Mesodermal cell (in vitro differentiated cells): ENCODE measurements at regions not wholly inside any gene's neighbourhood (a gene's known extent, or its start where the extent isn't known, plus 50 kb on each side); places are given as distances from the start of the nearest gene placed in this dataset.

Source experiments
- H3K27ac ChIP-seq: 2 replicates; pipeline ENCODE4 v1.7.0; 2013; ENCODE audit warnings: mild to moderate bottlenecking, low read depth, low read length, moderate library complexity; ENCODE audit not compliant: severe bottlenecking
- H3K36me3 ChIP-seq: 2 replicates; pipeline ENCODE4 v1.7.1; 2013; ENCODE audit warnings: mild to moderate bottlenecking, low read length, moderate library complexity; ENCODE audit not compliant: control insufficient read depth, insufficient read depth
- H3K4me1 ChIP-seq: one replicate; pipeline ENCODE4 v1.7.1; 2013; ENCODE audit warnings: mild to moderate bottlenecking, low read length; ENCODE audit not compliant: insufficient read depth, control insufficient read depth, poor library complexity, severe bottlenecking
- H3K4me3 ChIP-seq: 2 replicates; pipeline ENCODE4 v1.7.0; 2013; ENCODE audit warnings: low read length, control low read depth, mild to moderate bottlenecking; ENCODE audit not compliant: insufficient read depth, poor library complexity, severe bottlenecking; ENCODE audit errors: extremely low read depth
- H3K9me3 ChIP-seq: 2 replicates; pipeline ENCODE4 v1.7.1; 2013; ENCODE audit warnings: mild to moderate bottlenecking, low read length, moderate library complexity; ENCODE audit not compliant: control insufficient read depth
- WGBS, 2 experiments: methylation state at CpG; one replicate each; pipeline ENCODE4 v1.1.5; 2013; ENCODE audit warnings: missing lambda C conversion rate in 2 of 2; ENCODE audit not compliant: insufficient coverage in 2 of 2; 5-methylcytosine and 5-hydroxymethylcytosine counted together

DNA sequence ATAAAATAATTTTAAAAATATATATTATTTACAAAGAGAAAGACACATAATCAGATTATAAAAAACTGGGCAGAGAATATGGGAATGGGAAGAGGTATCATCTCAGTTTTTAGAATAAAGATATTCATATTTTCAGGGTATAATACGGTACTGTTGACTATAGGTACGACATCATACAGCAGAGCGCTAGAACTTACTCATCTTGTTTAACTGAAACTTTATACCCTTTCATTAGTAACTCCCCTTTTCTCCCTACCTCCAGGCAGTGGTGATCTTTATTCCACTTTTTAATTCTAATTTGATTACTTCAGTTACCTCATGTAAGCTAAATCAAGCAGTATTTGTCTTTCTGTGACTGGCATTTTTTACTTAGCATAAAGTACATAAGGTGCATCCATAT lies 742.1 kb downstream of the MTRR start:
- H3K27ac ChIP-seq = no peak overlapping the region
- H3K9me3 ChIP-seq = no peaks in the 10 kb centered on the region
- WGBS, 2 experiments = 100% methylated on average over 1 to 2 of the region's 3 CpGs
- H3K4me3 ChIP-seq = no peak overlapping the region
- H3K36me3 ChIP-seq = no peaks in the 10 kb centered on the region
- H3K4me1 ChIP-seq = no peaks in the 10 kb centered on the region

DNA sequence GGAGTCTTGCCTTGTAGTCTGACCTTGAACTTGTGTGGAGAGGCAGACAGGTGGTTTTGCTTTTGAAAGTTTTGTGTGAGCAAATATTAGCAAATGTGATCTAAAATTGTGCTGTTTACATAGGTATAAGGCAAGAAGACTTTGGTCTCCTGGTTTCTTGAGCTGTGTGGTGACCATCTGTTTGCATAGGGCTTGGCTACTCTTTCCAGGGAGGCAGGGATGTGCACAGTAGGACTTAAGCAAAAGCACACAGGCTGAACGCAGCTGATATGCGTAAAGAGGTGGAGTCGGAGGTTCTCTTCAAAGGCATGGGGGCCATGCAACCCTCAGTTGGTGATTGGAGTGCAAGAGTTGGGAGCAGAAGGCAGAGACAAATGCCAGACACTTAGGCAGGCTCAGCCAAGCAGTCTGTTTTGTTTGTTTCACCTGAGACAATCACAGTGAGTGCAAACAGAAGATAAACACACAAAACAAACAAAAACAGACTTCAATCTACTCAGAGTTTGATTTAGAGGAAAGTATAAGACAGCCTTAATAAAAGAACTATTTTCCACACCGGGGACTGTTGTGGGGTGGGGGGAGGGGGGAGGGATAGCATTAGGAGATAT lies 744.2 kb downstream of the MTRR start:
- 88% methylated on average over 3 of the region's 4 CpGs for WGBS, 2 experiments
- no peak overlapping the region for H3K4me3 ChIP-seq

GRCh38 chr5:8615142-8615858 lies 746.4 kb downstream of the MTRR start:
- Histone ChIP-seq H3K9me3 (no peaks in the 10 kb centered on the region), H3K27ac (no peak overlapping the region), H3K36me3 (no peaks in the 10 kb centered on the region), H3K4me3 (no peak overlapping the region), H3K4me1 (no peaks in the 10 kb centered on the region)
- 88 to 89% methylated on average over 6 to 7 of the region's 7 CpGs for WGBS, 2 experiments

More for the DNA sequence above, 744.2 kb downstream of the MTRR start:
- no peaks in the 10 kb centered on the region for H3K4me1 ChIP-seq
- no peaks in the 10 kb centered on the region for H3K9me3 ChIP-seq
- H3K27ac ChIP-seq = no peak overlapping the region
- H3K36me3 ChIP-seq = no peaks in the 10 kb centered on the region

DNA sequence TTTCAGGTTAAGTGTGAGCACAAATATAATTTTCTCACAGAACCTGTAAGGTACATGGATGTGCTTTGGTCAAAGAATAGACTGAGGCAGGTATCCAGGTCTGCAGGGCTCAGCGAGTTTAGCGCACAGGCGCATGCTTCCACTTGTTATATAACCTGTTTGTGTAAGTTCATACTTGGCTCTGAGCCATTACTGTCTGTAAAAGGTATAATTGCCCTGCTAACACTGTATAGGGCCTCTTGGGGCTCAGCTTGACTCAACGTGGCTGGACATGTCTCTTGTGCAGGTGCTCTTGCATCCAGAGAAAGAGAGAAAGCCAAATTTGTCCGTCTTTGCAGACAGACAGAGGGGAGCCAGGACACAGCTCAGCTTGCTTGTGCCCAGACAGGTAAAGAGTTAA lies 759.6 kb downstream of the MTRR start:
- no peak overlapping the region for H3K4me3 ChIP-seq
- H3K36me3 ChIP-seq = no peaks in the 10 kb centered on the region
- H3K27ac ChIP-seq = no peak overlapping the region
- H3K4me1 ChIP-seq = no peaks in the 10 kb centered on the region
- no peaks in the 10 kb centered on the region for H3K9me3 ChIP-seq
- WGBS, 2 experiments = 94% methylated on average over 3 to 5 of the region's 5 CpGs

GRCh38 chr5:8633259-8633658 lies 764.3 kb downstream of the MTRR start:
- no peaks in the 10 kb centered on the region for H3K9me3 ChIP-seq
- no peak overlapping the region for H3K4me3 ChIP-seq
- no peaks in the 10 kb centered on the region for H3K4me1 ChIP-seq
- H3K27ac ChIP-seq = no peak overlapping the region
- no peaks in the 10 kb centered on the region for H3K36me3 ChIP-seq
- 86 to 100% methylated on average over 1 of the region's 2 CpGs for WGBS, 2 experiments

GRCh38 chr5:8633696-8634095 lies 764.7 kb downstream of the MTRR start:
- Histone ChIP-seq H3K27ac (no peak overlapping the region), H3K4me1 (no peaks in the 10 kb centered on the region), H3K9me3 (no peaks in the 10 kb centered on the region), H3K4me3 (no peak overlapping the region), H3K36me3 (no peaks in the 10 kb centered on the region)
- no CpG with 5 or more reads among the region's 2 CpGs for WGBS, 2 experiments

DNA sequence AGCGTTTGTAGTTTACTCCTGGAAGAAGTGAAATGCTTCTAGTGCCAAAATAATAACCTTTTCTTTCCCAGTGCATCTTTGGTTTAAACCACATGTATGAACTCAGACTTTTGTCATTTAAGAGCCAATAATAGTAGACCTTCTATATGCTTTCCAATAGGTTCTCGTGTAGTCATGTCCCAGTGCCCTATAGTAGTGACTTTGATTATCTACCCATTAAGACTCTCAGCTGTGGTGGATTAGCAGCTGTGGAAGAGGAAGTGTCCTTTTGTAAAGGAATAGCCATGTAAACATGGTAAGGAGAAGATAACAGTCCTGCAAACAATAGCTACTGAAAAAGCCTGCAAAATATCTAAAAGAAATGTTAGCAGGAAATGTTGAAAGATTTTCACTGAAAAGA lies 765.3 kb downstream of the MTRR start:
- no peaks in the 10 kb centered on the region for H3K9me3 ChIP-seq
- no peaks in the 10 kb centered on the region for H3K36me3 ChIP-seq
- WGBS, 2 experiments = no CpG with 5 or more reads among the region's 2 CpGs
- no peaks in the 10 kb centered on the region for H3K4me1 ChIP-seq
- no peak overlapping the region for H3K27ac ChIP-seq
- H3K4me3 ChIP-seq = no peak overlapping the region

DNA sequence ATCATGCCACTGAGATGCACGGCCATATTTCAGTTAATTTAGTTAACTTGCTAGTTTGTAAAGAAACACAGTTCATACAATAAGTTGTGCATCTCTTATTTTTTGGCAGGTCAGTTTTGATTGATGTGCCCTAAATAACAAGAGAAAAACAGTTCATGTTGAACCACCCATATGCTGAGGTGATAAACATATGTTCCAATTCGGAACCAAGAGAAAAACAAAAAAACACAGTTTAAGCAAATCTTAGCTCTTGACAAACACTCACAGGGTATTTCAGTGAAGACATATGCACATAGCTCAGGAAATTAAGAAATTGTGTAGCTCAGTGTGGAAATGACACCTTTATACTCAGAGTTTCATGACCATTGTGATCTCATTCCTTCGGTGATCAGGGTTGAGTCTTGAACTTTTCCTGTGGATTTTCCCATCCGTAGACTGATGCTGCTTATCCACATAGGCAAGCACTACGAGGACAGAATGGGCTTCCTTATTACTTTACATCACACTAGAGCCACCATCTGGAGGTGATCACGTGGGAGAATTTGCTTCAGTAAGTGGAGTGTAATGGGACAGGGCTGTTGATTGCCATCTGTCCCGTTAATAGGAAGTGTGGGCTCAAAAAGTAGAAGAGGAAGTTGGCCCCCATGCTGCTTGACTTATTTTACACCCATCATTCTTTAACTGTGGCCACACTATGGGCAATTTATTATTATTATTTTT lies 773.0 kb downstream of the MTRR start:
- Histone ChIP-seq H3K27ac (no peak overlapping the region), H3K4me1 (no peaks in the 10 kb centered on the region), H3K9me3 (no peaks in the 10 kb centered on the region), H3K36me3 (no peaks in the 10 kb centered on the region), H3K4me3 (no peak overlapping the region)
- 90% methylated on average over 3 of the region's 7 CpGs; no CpG with 5 or more reads in 1 of the 2 experiments for whole genome bisulfite sequencing, 2 experiments

- H3K9me3 ChIP-seq = no peaks in the 10 kb centered on the region
- no peaks in the 10 kb centered on the region for H3K36me3 ChIP-seq
- WGBS, 2 experiments = 76 to 91% methylated on average over 2 of the region's 3 CpGs
- no peak overlapping the region for H3K27ac ChIP-seq
- H3K4me1 ChIP-seq = no peaks in the 10 kb centered on the region
- H3K4me3 ChIP-seq = no peak overlapping the region
Measured at GRCh38 chr5:8644377-8644776, 775.4 kb downstream of the MTRR start.

DNA sequence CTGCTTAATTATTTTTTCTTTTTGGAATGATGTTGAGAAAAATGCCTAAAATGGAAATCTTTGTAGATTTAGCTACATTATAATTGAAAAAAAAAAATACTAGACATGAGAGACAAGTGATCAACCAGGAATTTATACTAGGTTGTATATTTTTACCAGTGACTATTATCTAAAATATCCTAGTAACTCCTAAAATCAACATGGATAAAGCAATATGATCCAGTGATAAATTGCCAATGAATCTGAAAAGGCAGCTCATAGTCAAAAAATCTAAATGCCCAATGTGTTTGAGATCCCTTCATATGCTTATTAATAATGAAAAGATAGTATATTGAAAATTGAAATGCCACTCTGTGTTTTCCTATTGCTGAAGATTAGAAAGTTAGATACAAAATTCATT lies 778.2 kb downstream of the MTRR start:
- H3K4me1 ChIP-seq = no peaks in the 10 kb centered on the region
- H3K36me3 ChIP-seq = no peaks in the 10 kb centered on the region
- H3K9me3 ChIP-seq = no peaks in the 10 kb centered on the region
- no peak overlapping the region for H3K27ac ChIP-seq
- no peak overlapping the region for H3K4me3 ChIP-seq

DNA sequence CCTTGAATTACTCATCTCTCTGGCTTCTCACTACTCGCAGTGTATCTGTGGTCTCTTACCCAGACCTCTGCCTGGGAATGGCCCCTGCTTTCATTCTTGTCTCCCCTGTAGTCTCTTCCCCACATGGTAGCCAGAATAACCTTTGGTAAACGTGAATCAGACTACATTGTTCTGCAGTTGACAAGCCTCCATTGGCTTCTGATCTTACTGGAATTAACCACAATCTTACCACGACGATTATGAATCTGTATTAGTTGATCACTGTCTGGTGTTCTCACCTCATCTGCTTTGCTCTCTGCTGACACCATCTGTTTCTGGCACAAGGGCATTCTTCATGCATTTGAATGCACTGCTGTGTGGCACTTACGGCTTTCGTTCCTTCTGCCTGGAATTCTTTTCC lies 781.2 kb downstream of the MTRR start:
- Histone ChIP-seq H3K9me3 (no peaks in the 10 kb centered on the region), H3K4me1 (no peaks in the 10 kb centered on the region), H3K4me3 (no peak overlapping the region), H3K27ac (no peak overlapping the region), H3K36me3 (no peaks in the 10 kb centered on the region)
- WGBS, 2 experiments = 80 to 82% methylated on average over 6 of the region's 6 CpGs
